Endothelial cell of umbilical vein (primary cell): ENCODE measurements at regions not wholly inside any gene's neighbourhood (a gene's known extent, or its start where the extent isn't known, plus 50 kb on each side); places are given as distances from the start of the nearest gene placed in this dataset.

Experiments used
- BruUV-seq: library from RNA; stranded (reverse); fragments of 400-500 nt; replicated peaks from 2 replicates; lab custom pipeline; 2021; lab: Mats Ljungman, UMichigan
- CTCF ChIA-PET: fragments of 300-600, 350-600 bp; sonication (Branson Sonifier 250); formaldehyde crosslinking; loops from one replicate; lab custom pipeline; 2021; ENCODE audit warnings: antibody characterized with exemption, inconsistent platforms; lab: Charles Lee
- POLR2A ChIA-PET: fragments of 300-600, 350-600 bp; sonication (Branson Sonifier 250); formaldehyde crosslinking; loops from one replicate; lab custom pipeline; 2021; ENCODE audit warnings: antibody characterized with exemption, inconsistent platforms; lab: Charles Lee
- DNase-seq: peaks from one replicate; pipeline ENCODE4 v3.0.0-alpha.2; 2011; ENCODE audit warnings: low read depth, low spot score
- FAIRE-seq: peaks from 2 replicates; lab custom pipeline; 2011; peaks lifted over from hg19 to GRCh38; lab: Jason Lieb, UNC
- H2AFZ ChIP-seq: 2 replicates; pipeline ENCODE4 v1.6.0; 2012; ENCODE audit warnings: low read depth, low read length, control low read depth, inconsistent platforms
- H3K27ac ChIP-seq: 2 replicates; pipeline ENCODE4 v1.5.1; 2011; ENCODE audit warnings: low read depth, mild to moderate bottlenecking, control low read depth, low read length, moderate library complexity; ENCODE audit not compliant: insufficient read depth
- H3K27me3 ChIP-seq, 2 experiments: 2 replicates each; pipeline versions ENCODE4 v1.6.0 to v1.6.1; 2011; ENCODE audit warnings: low read length in 2 of 2, mixed read lengths in 1 of 2; ENCODE audit not compliant: control insufficient read depth in 2 of 2, insufficient read depth in 2 of 2
- H3K36me3 ChIP-seq, 2 experiments: 2 replicates in 1 of 2; 3 replicates in 1 of 2; pipeline ENCODE4 v1.5.1; 2011; ENCODE audit warnings: low read length in 2 of 2, mild to moderate bottlenecking in 1 of 2, moderate library complexity in 1 of 2; ENCODE audit not compliant: control insufficient read depth in 2 of 2, insufficient read depth in 2 of 2; ENCODE audit errors: extremely low read depth in 1 of 2
- H3K4me1 ChIP-seq: 3 replicates; pipeline ENCODE4 v1.5.1; 2011; ENCODE audit warnings: mild to moderate bottlenecking, low read length; ENCODE audit not compliant: control insufficient read depth, insufficient read depth; ENCODE audit errors: extremely low read depth
- H3K4me2 ChIP-seq: 2 replicates; pipeline ENCODE4 v1.6.1; 2011; ENCODE audit warnings: low read length, control low read depth, mixed read lengths; ENCODE audit not compliant: insufficient read depth
- H3K4me3 ChIP-seq, 3 experiments: fragments of 200-600 bp in 1 of 3; sonication (generic), shearing (Covaris generic) in 1 of 3; replicated peaks in 1 of 3; 2 replicates each; pipeline ENCODE4 v1.5.1; 2011 to 2016; ENCODE audit warnings: control low read depth in 3 of 3, low read length in 3 of 3, mild to moderate bottlenecking in 2 of 3, inconsistent platforms in 1 of 3, low read depth in 1 of 3, moderate library complexity in 1 of 3; ENCODE audit not compliant: insufficient read depth in 1 of 3
- H3K79me2 ChIP-seq: 2 replicates; pipeline ENCODE4 v1.6.0; 2012; ENCODE audit warnings: low read length, inconsistent platforms; ENCODE audit not compliant: control insufficient read depth, insufficient read depth
- H3K9ac ChIP-seq: replicated peaks from 2 replicates; pipeline ENCODE3; 2011; ENCODE audit warnings: low read length, control low read depth; ENCODE audit not compliant: insufficient read depth; ENCODE audit errors: extremely low read depth
- H3K9me1 ChIP-seq: replicated peaks from 3 replicates; pipeline ENCODE4 v1.6.0; 2011; ENCODE audit warnings: mild to moderate bottlenecking, low read length; ENCODE audit not compliant: control insufficient read depth, insufficient read depth; ENCODE audit errors: extremely low read depth
- H3K9me3 ChIP-seq: replicated peaks from 2 replicates; pipeline ENCODE4 v1.5.1; 2012; ENCODE audit warnings: low read length, inconsistent platforms; ENCODE audit not compliant: control insufficient read depth, insufficient read depth
- H4K20me1 ChIP-seq: replicated peaks from 2 replicates; pipeline ENCODE3; 2011; ENCODE audit warnings: mild to moderate bottlenecking, low read length; ENCODE audit not compliant: control insufficient read depth, insufficient read depth; ENCODE audit errors: extremely low read depth
- CTCF ChIP-seq, 2 donors: IDR thresholded peaks; 1 replicate in 1 of 2; 2 replicates in 1 of 2; pipeline ENCODE4 v1.5.1; 2011; ENCODE audit warnings: low read length in 2 of 2, mild to moderate bottlenecking in 2 of 2, moderate library complexity in 2 of 2, control low read depth in 1 of 2, inconsistent platforms in 1 of 2, low read depth in 1 of 2; ENCODE audit not compliant: insufficient read depth in 1 of 2; ENCODE audit errors: extremely low read depth in 1 of 2
- EZH2 ChIP-seq: IDR thresholded peaks from 2 replicates; pipeline ENCODE4 v1.6.1; 2012; ENCODE audit warnings: borderline replicate concordance, low read depth, mild to moderate bottlenecking, moderate library complexity, low read length, inconsistent platforms; ENCODE audit not compliant: severe bottlenecking
- FOS ChIP-seq: IDR thresholded peaks from 2 replicates; pipeline ENCODE4 v1.6.1; 2011; ENCODE audit warnings: mild to moderate bottlenecking, low read length, moderate library complexity, borderline replicate concordance; ENCODE audit not compliant: insufficient read depth
- GATA2 ChIP-seq: IDR thresholded peaks from 2 replicates; pipeline ENCODE4 v1.7.0; 2011; ENCODE audit warnings: low read depth, mild to moderate bottlenecking, moderate library complexity, mixed read lengths, low read length; ENCODE audit not compliant: insufficient read length, insufficient read depth
- JUN ChIP-seq: IDR thresholded peaks from 2 replicates; pipeline ENCODE4 v1.6.1; 2011; ENCODE audit warnings: borderline replicate concordance, low read depth; ENCODE audit not compliant: insufficient read length, insufficient read depth
- MAX ChIP-seq: IDR thresholded peaks from 2 replicates; pipeline ENCODE4 v1.6.1; 2011; ENCODE audit not compliant: insufficient read depth, insufficient read length
- MYC ChIP-seq: IDR thresholded peaks from one replicate; pipeline ENCODE4 v1.6.1; 2011; ENCODE audit warnings: mild to moderate bottlenecking, low read depth, low read length
- POLR2A ChIP-seq: IDR thresholded peaks from 2 replicates; pipeline ENCODE4 v1.6.1; 2012; ENCODE audit warnings: low read depth, mild to moderate bottlenecking, control low read depth, low read length
- POLR2AphosphoS5 ChIP-seq: IDR thresholded peaks from 2 replicates; pipeline ENCODE4 v1.6.1; 2012; ENCODE audit warnings: low read depth, mild to moderate bottlenecking, control low read depth, low read length, moderate library complexity; ENCODE audit not compliant: insufficient read depth
- dilution Hi-C: fragments of 300-500 bp; cut with MboI; formaldehyde crosslinking; loops from one replicate; pipeline ENCODE4 v1.15.0; 2019; ENCODE audit warnings: low sequenced_read_pairs; ENCODE audit not compliant: extremely low pct_ligation_motif_present
- intact Hi-C: fragments of 100-400 bp; cut with micrococcal nuclease; formaldehyde crosslinking; loops from one replicate; pipeline ENCODE4 v1.10.0; 2022

- no peak for TF ChIP-seq GATA2
- no peak for TF ChIP-seq POLR2A
- TF ChIP-seq JUN: no peak
- no peak for TF ChIP-seq MYC
- no peak for TF ChIP-seq MAX
- TF ChIP-seq CTCF (IDR thresholded peaks at IDR 0.05; ENCODE audit: extremely low read depth in 1 of 2, insufficient read depth in 1 of 2, low read depth in 1 of 2, low read length in 2 of 2): no peak
- no peak for TF ChIP-seq FOS
- no peak for TF ChIP-seq POLR2AphosphoS5
- TF ChIP-seq EZH2: no peak
- no peak overlapping the region for H3K4me3 ChIP-seq
- no peak overlapping the region for H3K9ac ChIP-seq
- no peaks in the 10 kb centered on the region for H3K9me1 ChIP-seq
- no peak overlapping the region for H3K27ac ChIP-seq
- no peak overlapping the region for H3K4me2 ChIP-seq
- ChIA-PET POLR2A (no interaction called here), CTCF (no interaction called here)
- DNase-seq: no peak
- intact Hi-C loops (loop anchor here (5.0 kb wide), 1 partner anchor 129 kb away; the partner anchor contains the start of gene CCDC71L), dilution Hi-C loops (no loop called here)
- H3K4me1 ChIP-seq: no peaks in the 10 kb centered on the region
- no peak for FAIRE-seq
- H3K9me3 ChIP-seq: no peaks in the 10 kb centered on the region
- H3K36me3 ChIP-seq: no peaks in the 10 kb centered on the region
- H2AFZ ChIP-seq: no peak overlapping the region
- H3K27me3 ChIP-seq: no peaks in the 10 kb centered on the region
- no peaks in the 10 kb centered on the region for H4K20me1 ChIP-seq
- no TSS peak for BruUV-seq
- no peaks in the 10 kb centered on the region for H3K79me2 ChIP-seq
Observed at GRCh38 chr7:106791526-106791925, 73.6 kb upstream of the PIK3CG start.
